ENCODE measurements at regions not wholly inside any gene's neighbourhood (a gene's known extent, or its start where the extent isn't known, plus 50 kb on each side); places are given as distances from the start of the nearest gene placed in this dataset.

DNA sequence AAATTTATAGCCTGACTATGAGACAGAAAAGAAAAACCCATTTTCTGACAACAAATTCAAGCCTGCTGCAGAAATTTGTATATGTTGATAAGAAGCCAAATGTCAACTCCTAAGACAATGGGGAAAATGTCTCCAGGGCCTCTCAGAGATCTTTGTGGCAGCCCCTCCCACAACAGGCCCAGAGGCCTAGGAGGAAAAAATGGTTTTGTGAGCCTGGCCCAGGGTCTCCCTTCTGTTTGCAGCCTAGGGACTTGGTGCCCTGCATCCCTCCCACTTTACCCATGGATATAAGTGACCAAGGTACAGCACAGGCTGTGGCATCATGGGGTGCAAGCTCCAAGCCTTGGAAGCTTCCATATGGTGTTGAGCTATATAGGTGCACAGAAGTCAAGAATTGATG lies 740.2 kb downstream of the SEMA5A start:
- Histone ChIP-seq H3K36me3 (no peaks in the 10 kb centered on the region), H3K27me3 (replicated peaks in 1 of 7) (no peaks in the 10 kb centered on the region), H3K4me3 (no peak overlapping the region), H3K4me1 (no peaks in the 10 kb centered on the region), H3K27ac (no peak overlapping the region), H3K9me3 (peaks cover 0 to 85% (median 65%) of the 10 kb centered on the region in 8 donors)
- intact Hi-C loops (cut with DNase I; ENCODE audit: low total_unique reads), result no loop called here
- TF ChIP-seq POLR2A (IDR thresholded peaks at IDR 0.05), result no peak
- TF ChIP-seq, protein P1, sequence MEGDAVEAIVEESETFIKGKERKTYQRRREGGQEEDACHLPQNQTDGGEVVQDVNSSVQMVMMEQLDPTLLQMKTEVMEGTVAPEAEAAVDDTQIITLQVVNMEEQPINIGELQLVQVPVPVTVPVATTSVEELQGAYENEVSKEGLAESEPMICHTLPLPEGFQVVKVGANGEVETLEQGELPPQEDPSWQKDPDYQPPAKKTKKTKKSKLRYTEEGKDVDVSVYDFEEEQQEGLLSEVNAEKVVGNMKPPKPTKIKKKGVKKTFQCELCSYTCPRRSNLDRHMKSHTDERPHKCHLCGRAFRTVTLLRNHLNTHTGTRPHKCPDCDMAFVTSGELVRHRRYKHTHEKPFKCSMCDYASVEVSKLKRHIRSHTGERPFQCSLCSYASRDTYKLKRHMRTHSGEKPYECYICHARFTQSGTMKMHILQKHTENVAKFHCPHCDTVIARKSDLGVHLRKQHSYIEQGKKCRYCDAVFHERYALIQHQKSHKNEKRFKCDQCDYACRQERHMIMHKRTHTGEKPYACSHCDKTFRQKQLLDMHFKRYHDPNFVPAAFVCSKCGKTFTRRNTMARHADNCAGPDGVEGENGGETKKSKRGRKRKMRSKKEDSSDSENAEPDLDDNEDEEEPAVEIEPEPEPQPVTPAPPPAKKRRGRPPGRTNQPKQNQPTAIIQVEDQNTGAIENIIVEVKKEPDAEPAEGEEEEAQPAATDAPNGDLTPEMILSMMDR (IDR thresholded peaks at IDR 0.05 in 8 of 11, conservative IDR thresholded peaks at IDR 0.05 in 3 of 11), result no peak
- no peak for DNase-seq

DNA sequence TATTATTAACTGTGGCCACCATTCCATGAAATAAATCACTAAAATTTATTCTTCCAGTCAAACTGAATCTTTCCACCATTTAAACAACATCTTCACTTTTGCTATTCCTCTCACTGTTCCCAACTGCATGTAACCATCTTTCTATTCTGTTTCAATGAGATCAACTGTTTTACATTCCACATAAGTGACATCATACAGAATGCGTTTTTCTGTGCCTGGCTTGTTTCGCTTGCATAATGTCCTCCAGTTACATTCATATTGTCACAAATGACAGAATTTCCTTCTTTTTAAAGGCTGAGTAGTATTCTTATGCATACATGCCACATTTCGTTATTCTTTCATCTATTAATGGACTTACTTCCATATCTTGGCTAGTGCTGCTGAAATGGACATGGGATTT lies 738.2 kb downstream of the SEMA5A start:
- Histone ChIP-seq H3K27ac (no peak overlapping the region), H3K4me3 (no peak overlapping the region), H3K27me3 (replicated peaks in 1 of 7) (no peaks in the 10 kb centered on the region), H3K36me3 (no peaks in the 10 kb centered on the region), H3K9me3 (peaks cover 0 to 74% (median 49%) of the 10 kb centered on the region in 8 donors), H3K4me1 (no peaks in the 10 kb centered on the region)
- WGBS, 5 donors, result 52 to 59% (median 54%) methylated on average over 3 of the region's 3 CpGs
- intact Hi-C loops (cut with DNase I; ENCODE audit: low total_unique reads), result no loop called here
- DNase-seq, result no peak
- no peak for TF ChIP-seq POLR2AphosphoS5 (IDR thresholded peaks at IDR 0.05)
- TF ChIP-seq, protein P1 (IDR thresholded peaks at IDR 0.05 in 8 of 11, conservative IDR thresholded peaks at IDR 0.05 in 3 of 11), result no peak
- TF ChIP-seq POLR2A (IDR thresholded peaks at IDR 0.05), result no peak

DNA sequence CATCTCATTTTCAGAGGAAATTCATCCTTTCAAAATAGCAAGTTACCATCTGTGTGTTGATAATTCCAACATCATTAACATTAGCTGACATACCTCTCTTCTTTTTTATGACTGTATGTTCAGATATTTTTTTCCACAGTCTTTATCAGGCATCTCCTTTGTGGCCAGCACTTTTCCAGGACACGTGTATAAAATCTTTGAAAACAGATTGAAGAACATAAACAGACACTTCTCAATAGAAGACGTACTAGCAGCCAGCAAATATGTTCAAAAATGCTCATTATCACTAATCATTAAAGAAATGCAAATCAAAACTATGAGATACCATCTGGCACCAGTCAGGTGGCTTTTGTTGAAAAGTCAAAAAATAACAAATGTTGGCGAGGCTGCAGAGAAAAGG lies 734.3 kb downstream of the SEMA5A start:
- DNase-seq, result no peak
- intact Hi-C loops (cut with DNase I; ENCODE audit: low total_unique reads), result no loop called here
- WGBS, 5 donors, result 67 to 89% (median 80%) methylated on average over 3 of the region's 3 CpGs

DNA sequence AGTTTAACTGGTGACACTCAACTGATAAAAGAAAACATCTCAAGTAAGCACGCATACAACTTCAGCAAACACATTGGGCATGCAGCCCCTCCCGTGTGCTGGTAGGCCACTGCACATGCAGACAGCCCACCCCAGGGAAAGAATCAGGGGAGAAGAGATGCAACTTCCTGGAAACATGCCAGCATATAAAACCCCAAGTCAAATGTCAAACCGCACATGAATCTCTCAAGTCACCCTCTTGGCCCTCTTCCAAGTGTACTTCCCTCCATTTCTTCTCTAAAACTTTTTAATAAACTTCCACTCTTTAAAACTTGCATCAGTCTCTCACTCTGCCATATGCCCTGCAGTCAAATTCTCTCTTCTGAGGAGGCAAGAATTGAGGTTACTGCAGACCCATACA lies 732.7 kb downstream of the SEMA5A start:
- intact Hi-C loops (cut with DNase I; ENCODE audit: low total_unique reads), result no loop called here
- Histone ChIP-seq H3K4me3 (no peak overlapping the region), H3K9me3 (peaks cover 0 to 72% (median 32%) of the 10 kb centered on the region in 8 donors), H3K36me3 (no peaks in the 10 kb centered on the region), H3K4me1 (no peaks in the 10 kb centered on the region), H3K27me3 (replicated peaks in 1 of 7) (no peaks in the 10 kb centered on the region), H3K27ac (no peak overlapping the region)
- 70 to 89% (median 79%) methylated on average over 3 of the region's 3 CpGs for WGBS, 5 donors
- no peak for DNase-seq
- TF ChIP-seq POLR2AphosphoS5 (IDR thresholded peaks at IDR 0.05), result no peak
- TF ChIP-seq, protein P1 (IDR thresholded peaks at IDR 0.05 in 8 of 11, conservative IDR thresholded peaks at IDR 0.05 in 3 of 11), result no peak
- no peak for TF ChIP-seq POLR2A (IDR thresholded peaks at IDR 0.05)

More for the DNA sequence above, 734.3 kb downstream of the SEMA5A start:
- H3K4me1 ChIP-seq, result no peaks in the 10 kb centered on the region
- H3K27me3 ChIP-seq (replicated peaks in 1 of 7), result no peaks in the 10 kb centered on the region
- H3K4me3 ChIP-seq, result no peak overlapping the region
- H3K36me3 ChIP-seq, result no peaks in the 10 kb centered on the region
- H3K27ac ChIP-seq, result no peak overlapping the region
- peaks cover 0 to 73% (median 38%) of the 10 kb centered on the region in 8 donors for H3K9me3 ChIP-seq
- no peak for TF ChIP-seq POLR2A (IDR thresholded peaks at IDR 0.05)
- TF ChIP-seq, protein P1 (IDR thresholded peaks at IDR 0.05 in 8 of 11, conservative IDR thresholded peaks at IDR 0.05 in 3 of 11), result no peak
- no peak for TF ChIP-seq POLR2AphosphoS5 (IDR thresholded peaks at IDR 0.05)
